Stimulated activated CD8-positive, alpha-beta memory T cell treated with anti-CD3 and anti-CD28 coated beads, Interleukin-7, amount 100 ng/mL, for 4 hours (primary cell): ENCODE measurements at regions not wholly inside any gene's neighbourhood (a gene's known extent, or its start where the extent isn't known, plus 50 kb on each side); places are given as distances from the start of the nearest gene placed in this dataset.

ENCODE experiments used
- DNase-seq, 2 donors: peaks; one replicate each; pipeline ENCODE4 v3.0.0-alpha.2; 2020; ENCODE audit warnings: low read depth in 2 of 2

DNA sequence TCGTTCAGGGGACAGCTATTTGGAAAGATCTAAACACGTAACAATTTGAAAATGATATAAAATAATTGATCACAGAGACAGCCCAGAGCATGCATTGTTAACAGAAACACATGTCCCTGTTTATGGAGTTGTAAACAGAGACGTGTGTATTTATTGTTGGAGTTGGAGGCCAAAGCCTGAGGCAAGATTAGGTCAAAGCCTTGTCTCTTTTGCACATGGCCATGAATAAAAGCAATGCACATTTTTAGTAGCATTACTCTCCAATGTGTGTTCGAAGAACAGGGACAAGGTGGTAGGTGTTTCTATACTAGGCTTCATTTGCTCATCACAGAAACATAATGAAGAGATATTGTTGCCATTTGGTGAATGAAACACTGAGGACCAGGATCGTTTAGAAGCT lies 841.5 kb upstream of the FANCL start:
- no peak for DNase-seq

- no peak for DNase-seq
These were observed 839.5 kb upstream of the FANCL start for GRCh38 chr2:59080451-59081181.

DNA sequence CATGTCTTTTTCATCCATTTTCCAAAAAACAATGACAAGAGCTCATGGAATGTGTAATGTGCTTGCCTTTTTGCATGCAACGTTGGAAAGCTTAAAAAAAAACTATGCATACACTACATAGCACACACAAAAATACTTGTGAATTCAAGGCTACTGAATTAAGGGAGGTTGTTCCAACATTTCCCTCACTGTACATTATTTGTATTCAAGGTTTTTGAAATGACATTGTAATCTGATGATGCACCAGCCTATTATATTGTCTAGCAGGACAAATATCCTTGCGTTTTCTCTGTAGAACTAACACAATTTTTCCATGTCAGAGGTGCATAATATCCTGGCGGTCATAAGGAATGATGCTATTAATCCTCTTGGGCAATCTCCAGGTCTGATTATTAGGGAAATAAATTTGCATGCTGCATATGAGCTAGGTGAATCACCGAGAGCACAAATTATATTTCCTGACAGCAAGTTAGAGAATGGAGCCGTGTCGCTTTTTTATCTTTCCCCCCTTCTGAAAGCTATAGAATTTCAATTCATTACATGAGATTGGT lies 836.9 kb upstream of the FANCL start:
- DNase-seq: no peak

- DNase-seq: no peak
These were observed 836.1 kb upstream of the FANCL start for GRCh38 chr2:59077026-59077725.

GRCh38 chr2:59076079-59076619 lies 835.0 kb upstream of the FANCL start:
- DNase-seq: no peak

- no peak for DNase-seq
These were observed 832.9 kb upstream of the FANCL start for GRCh38 chr2:59074071-59074470.

DNA sequence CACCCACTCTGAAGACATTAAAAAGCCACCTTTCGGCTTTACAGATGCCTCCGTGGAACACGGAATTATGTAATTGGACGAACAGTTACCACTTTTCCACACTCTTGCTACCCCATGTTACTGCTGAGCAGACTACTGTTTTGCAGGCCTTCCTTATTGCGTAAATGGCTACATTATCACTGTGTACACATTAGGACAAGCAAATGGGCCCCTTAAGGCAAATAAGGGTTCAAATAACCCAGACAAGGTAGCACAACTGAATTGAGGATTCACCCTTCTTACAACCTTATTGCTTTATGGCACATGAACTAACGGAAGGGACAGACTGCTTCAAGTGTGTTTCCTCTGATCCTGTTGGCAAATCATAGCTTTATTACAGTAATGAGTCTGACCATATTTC lies 832.2 kb upstream of the FANCL start:
- DNase-seq: no peak

DNA sequence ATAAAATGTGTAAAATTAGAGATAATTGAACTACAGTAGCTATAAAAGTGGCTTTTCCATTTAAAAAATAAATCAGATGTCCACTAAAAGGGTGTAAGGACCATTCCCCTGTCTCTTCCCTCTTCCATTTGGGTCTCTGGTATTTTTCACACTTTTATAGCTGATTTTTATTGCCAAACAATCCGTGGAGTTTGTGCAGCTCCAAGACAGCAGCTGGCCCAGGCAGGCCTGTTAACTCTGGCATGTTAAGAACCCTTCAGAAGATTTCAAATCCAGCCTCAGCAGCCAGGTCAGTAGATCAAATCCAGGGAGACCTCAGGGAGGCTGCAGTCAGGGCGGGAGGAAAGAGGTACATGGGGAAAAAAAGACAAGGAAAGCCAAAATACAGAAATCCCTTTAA lies 827.1 kb upstream of the FANCL start:
- no peak for DNase-seq

GRCh38 chr2:59066787-59067399 lies 825.8 kb upstream of the FANCL start:
- DNase-seq: no peak

DNA sequence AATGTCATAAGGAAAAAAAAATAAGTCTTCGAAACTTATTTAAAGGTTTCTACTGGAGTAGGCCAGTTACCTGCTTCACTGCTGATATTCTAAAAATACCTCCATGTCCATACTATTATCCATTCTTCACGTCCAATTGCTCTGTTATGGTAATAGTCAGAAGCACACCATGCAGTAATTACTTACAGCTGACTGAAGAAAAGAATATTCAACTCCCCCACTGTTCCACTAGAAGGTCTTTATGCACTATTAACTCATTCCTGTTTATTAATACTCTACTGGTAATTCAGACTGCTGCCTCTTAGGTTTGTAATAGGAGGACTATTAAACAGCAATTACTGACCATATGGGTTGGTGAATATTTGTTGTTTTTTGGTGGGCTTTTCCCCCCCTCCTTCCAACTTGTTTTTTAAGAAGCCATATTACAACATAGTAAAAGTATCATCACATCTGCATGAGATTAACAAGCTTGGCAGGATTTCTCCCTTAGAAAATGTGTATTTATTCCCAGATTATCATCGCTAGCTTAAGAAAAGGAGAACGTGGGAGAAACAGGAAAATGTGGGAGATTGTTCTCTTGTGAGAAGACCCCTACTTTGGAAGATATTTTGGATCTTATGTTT lies 806.4 kb upstream of the FANCL start:
- DNase-seq: no peak

GRCh38 chr2:59046401-59047372 lies 805.6 kb upstream of the FANCL start:
- DNase-seq: no peak

DNA sequence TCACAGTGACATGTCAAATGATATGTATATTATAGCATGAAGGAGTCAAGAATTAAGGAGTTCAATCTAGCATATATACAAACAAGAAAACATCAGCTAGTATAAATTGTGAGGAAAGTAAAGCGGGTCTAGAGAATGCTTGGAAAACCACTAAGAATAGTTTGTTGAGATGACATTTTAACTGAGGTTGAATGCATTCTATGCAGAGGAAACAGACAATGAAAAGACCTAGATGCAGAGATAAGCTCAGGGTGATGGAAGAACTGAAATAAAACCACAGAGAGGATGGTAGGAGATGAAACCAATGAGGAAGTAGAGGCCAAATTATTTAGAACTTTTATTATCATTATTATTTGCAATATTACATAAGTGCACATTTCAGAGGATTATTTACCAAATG lies 803.6 kb upstream of the FANCL start:
- DNase-seq: no peak

- no peak for DNase-seq
These were observed 800.0 kb upstream of the FANCL start for GRCh38 chr2:59041139-59041538.

- DNase-seq: no peak
These were observed 793.7 kb upstream of the FANCL start for GRCh38 chr2:59034837-59035236.

DNA sequence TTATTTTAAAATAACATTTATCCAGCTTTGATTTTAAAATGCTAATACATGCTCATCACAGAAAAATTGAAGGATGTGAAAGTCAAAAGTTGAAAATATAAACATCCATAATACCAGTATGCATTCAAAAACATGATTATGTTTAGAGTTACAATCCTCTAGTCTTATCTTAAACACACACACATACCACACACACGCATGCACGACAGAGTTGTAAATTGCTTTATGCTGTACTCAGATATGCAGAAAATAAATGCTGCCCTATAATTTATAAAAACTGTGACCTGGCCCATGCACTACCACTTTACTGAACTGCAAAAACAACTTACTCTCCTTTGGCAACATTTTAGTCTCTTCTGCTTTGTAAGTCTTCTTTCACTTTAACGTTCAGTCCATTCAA lies 793.0 kb upstream of the FANCL start:
- no peak for DNase-seq

GRCh38 chr2:59033661-59034060 lies 792.5 kb upstream of the FANCL start:
- DNase-seq: no peak

DNA sequence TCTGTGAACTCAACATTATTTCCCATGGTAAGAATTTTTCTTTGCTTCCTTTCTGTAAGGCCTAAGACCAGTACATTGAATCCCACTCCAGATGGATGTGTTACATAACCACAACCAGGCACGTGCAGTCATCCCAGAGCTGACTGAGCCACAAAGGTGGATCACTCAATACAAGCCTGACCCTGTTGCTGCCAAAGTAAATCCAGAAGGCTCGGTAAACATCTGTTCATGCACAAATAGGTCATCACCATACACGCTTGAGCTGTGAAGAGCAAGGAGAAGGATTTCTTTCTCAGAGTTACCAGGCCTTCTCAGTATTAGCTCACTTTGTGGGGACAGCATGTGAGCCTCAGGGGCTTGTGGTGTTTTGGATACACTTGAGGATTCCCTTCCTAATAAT lies 791.4 kb upstream of the FANCL start:
- no peak for DNase-seq

DNA sequence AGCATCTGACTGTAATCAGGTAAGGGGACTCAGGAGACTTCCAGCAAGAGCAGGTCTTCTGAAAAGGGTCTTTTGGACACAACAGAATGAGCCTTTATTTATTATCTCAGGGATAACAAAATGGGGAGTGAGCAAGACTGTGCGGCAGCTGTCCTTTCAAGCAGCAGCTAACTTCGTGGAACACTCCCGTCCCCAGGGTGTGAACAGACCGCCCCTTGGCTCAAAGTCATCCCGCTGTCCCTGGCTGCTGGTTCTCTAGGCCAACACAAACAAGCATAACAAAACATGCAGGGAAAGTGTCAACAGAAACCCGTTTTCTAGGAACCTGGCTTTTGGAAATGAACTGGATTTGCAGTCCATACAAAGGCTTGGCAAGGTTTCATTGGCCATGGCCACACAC lies 787.9 kb upstream of the FANCL start:
- no peak for DNase-seq

GRCh38 chr2:59027320-59027719 lies 786.2 kb upstream of the FANCL start:
- no peak for DNase-seq

DNA sequence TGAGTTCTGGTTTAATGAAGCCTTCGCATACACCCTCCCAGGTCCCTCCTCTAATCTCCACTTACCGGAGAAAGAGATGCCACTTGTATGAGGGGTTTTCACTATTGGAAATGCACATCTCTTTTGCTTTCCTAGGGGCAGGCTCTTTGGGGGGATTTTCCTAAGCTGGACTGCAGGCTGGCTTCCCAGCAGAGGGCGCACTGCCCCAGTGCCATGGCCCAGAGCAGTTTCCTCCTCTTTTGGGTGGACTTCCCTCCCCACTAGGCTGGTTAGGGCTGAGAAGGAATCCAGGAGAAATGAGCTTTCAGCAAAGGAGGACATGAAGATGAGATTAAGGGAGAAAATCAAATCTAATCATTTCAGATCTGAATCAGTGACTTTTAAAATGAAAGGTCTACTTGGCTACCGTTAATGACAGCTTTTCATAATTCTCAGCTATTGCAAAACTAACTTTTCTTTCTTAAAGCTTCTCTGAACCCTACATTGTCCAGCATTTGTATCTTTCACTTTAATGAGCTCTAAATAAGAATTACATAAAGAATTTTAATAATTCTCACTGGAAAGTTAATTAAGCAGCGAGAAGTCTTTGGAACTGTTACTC lies 784.1 kb upstream of the FANCL start:
- DNase-seq: no peak

DNA sequence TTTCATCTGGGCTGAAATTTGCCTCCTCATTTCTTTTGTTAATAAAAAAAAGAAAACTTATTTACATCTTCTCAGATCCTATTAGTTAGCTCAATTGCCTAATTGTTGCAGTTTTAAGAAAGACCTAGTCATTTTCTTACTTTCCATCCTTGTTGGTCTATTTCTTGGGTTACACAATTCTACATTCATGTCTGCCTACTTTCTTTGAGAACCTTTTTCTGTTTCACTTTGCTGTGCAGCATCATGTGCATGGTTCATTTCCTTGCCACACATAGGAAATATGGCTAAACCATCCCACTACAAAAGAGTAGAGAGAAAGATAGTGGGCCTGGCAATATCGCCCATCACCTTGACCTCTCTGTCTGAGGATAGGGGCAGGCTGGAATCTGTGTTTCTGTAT lies 780.7 kb upstream of the FANCL start:
- DNase-seq: no peak
